Immature natural killer cell (primary cell): ENCODE measurements at regions not wholly inside any gene's neighbourhood (a gene's known extent, or its start where the extent isn't known, plus 50 kb on each side); places are given as distances from the start of the nearest gene placed in this dataset.

Experiments used
- DNase-seq, 3 donors: peaks; one replicate each; pipeline ENCODE4 v3.0.0; 2022; ENCODE audit warnings: mixed read lengths in 1 of 3
- H3K27ac Mint-ChIP-seq, 6 donors: one replicate each; pipeline ENCODE4 v1.8.0; 2020; ENCODE audit warnings: mixed read lengths in 6 of 6, mild to moderate bottlenecking in 5 of 6, inconsistent platforms in 4 of 6, moderate library complexity in 3 of 6
- H3K27me3 Mint-ChIP-seq, 3 donors: one replicate each; pipeline ENCODE4 v1.8.0; 2020 to 2021; ENCODE audit warnings: low read depth in 3 of 3, mild to moderate bottlenecking in 3 of 3, mixed read lengths in 3 of 3, moderate library complexity in 3 of 3, inconsistent platforms in 1 of 3
- H3K36me3 Mint-ChIP-seq, 3 donors: one replicate each; pipeline ENCODE4 v1.8.0; 2020; ENCODE audit warnings: mixed read lengths in 3 of 3, inconsistent platforms in 2 of 3, mild to moderate bottlenecking in 2 of 3
- H3K4me1 Mint-ChIP-seq, 2 donors: one replicate each; pipeline ENCODE4 v1.8.0; 2020; ENCODE audit warnings: inconsistent platforms in 2 of 2, mild to moderate bottlenecking in 2 of 2, mixed read lengths in 2 of 2, moderate library complexity in 1 of 2
- H3K4me3 Mint-ChIP-seq, 5 donors: one replicate each; pipeline ENCODE4 v1.8.0; 2020; ENCODE audit warnings: mild to moderate bottlenecking in 5 of 5, mixed read lengths in 5 of 5, inconsistent platforms in 3 of 5, moderate library complexity in 3 of 5
- H3K9me3 Mint-ChIP-seq, 6 donors: one replicate each; pipeline ENCODE4 v1.8.0; 2020; ENCODE audit warnings: mild to moderate bottlenecking in 6 of 6, mixed read lengths in 6 of 6, inconsistent platforms in 4 of 6, moderate library complexity in 3 of 6

DNA sequence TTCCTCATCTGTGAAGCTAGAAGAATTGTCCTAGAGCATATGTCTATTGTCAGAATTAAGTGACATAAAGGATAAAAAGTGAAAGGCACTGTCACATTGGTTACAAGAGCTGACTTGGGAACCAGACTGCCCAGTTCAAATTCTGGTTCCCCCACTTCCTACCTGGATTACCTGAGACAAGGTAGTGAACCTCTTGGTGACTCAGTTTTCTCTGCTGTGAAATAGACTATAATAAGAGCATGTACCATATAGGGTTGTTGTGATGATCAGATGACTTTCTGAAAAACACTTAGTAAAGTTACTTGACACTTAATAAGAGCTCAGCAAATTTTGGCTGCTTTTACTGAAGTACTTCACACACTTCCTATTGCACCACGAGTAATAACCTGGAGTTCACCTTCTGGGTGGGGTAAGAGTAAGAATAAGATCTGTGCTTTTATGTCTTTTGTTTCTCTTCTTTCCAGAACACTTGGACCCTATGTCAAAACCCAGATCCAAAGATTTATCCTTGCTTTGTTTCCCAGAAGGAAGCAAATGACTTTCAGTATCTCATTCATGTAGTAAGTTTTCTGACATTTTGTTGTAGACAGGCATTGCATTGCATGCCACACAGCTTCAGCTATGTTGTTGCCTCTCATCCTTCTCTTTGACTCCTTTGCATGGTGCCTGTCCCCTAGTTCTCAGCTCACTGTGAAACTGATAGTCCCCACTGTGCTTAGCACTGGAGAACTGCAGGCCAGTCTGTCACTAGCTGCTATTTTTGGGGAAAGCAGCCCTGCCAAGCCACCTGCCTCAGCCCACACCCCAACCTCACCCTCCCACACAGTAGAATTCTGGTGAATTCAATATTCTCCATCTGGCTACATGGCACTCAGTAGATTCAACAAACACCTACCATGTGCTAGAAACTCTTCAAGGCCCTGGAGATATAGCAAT, 121.8 kb upstream of the POU2AF2 start:
- peaks cover 2 to 3% (median 3%) of the 10 kb centered on the region in 3 donors for H3K27me3 Mint-ChIP-seq
- H3K36me3 Mint-ChIP-seq = no peaks in the 10 kb centered on the region
- H3K9me3 Mint-ChIP-seq = peaks cover 0 to 1% (median 0%) of the 10 kb centered on the region in 6 donors
- DNase-seq = no peak
- H3K4me3 Mint-ChIP-seq = no peak overlapping the region
- H3K27ac Mint-ChIP-seq = no peak overlapping the region
- no peaks in the 10 kb centered on the region for H3K4me1 Mint-ChIP-seq

DNA sequence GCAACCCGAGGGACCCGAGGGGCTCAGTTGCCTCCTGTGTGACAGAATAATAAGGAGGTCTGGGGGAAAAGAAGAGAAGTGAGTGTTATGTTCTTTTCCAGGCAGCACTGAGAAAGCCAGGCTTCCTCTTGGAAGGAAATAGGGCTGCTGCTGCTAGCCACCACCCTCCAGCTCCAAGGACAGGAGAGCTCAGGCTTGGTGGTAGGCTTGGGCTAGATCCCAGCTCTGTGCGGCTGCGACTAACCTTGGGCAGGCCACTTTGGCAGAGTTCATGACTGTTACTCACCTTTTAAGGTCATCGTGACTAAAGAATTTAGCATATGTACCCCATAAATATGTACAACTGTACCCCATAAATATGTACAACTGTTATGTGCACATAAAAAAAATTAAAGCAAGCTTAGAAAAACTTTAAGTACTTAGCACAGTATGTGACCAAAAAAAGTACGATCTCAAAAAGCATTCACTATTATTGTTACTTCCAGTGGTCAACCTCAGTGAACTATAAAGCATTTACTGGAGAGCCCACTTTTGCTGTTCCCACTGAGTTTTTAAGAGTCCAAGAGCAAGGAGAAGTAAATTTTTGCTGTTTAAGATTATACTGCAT, 124.7 kb upstream of the POU2AF2 start:
- H3K9me3 Mint-ChIP-seq = peaks cover 0 to 3% (median 0%) of the 10 kb centered on the region in 6 donors
- H3K4me1 Mint-ChIP-seq = no peaks in the 10 kb centered on the region
- H3K27ac Mint-ChIP-seq = no peak overlapping the region
- peaks cover 2 to 6% (median 3%) of the 10 kb centered on the region in 3 donors for H3K27me3 Mint-ChIP-seq
- no peak overlapping the region for H3K4me3 Mint-ChIP-seq
- no peak for DNase-seq
- no peaks in the 10 kb centered on the region for H3K36me3 Mint-ChIP-seq

DNA sequence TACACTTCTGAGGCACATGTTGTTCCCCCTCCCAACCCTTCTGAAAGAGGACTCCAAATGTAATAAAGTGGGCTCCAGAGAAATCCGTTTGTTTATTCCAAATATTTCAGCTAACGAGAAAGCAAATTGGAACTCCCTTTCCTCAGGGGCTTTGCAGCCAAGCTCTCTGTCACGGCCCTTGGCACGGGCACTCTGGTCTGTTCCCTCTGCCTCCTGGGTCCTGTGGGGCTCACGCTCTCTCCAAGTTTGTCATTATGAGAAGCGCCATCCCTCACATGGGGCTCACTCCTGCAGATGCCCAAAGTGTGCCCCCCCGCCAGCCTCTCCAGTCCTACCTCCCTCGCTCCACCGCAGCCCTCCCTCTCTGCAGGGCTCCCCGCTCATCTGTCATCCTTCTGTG, 125.4 kb upstream of the POU2AF2 start:
- no peak for DNase-seq
- Mint-ChIP-seq H3K9me3 (peaks cover 0 to 3% (median 0%) of the 10 kb centered on the region in 6 donors), H3K27me3 (peaks cover 2 to 4% (median 2%) of the 10 kb centered on the region in 3 donors), H3K27ac (no peak overlapping the region), H3K36me3 (no peaks in the 10 kb centered on the region), H3K4me1 (no peaks in the 10 kb centered on the region), H3K4me3 (no peak overlapping the region)

DNA sequence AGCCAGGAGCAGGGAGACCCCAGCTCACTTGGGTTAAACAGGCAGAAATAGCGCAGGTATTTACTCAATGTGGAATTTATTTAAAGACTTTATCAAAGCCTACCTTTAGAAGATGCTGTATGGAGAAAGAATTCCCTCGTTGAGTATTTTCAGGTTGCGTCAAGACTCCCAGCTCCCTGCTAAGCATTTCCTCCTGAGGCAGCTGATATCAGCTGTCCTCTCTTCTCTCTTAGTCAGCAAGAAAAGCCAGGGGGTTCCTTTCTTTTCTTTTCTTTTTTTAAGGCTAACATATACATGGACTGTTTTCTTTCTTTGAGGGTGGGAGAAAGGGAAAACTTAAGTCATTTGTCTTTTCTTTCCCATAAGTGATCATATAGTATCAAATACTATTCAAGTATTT, 125.8 kb upstream of the POU2AF2 start:
- Mint-ChIP-seq H3K36me3 (no peaks in the 10 kb centered on the region), H3K4me3 (no peak overlapping the region), H3K27ac (no peak overlapping the region), H3K27me3 (peaks cover 0 to 4% (median 2%) of the 10 kb centered on the region in 3 donors), H3K4me1 (no peaks in the 10 kb centered on the region), H3K9me3 (peaks cover 0 to 3% (median 0%) of the 10 kb centered on the region in 6 donors)
- no peak for DNase-seq

DNA sequence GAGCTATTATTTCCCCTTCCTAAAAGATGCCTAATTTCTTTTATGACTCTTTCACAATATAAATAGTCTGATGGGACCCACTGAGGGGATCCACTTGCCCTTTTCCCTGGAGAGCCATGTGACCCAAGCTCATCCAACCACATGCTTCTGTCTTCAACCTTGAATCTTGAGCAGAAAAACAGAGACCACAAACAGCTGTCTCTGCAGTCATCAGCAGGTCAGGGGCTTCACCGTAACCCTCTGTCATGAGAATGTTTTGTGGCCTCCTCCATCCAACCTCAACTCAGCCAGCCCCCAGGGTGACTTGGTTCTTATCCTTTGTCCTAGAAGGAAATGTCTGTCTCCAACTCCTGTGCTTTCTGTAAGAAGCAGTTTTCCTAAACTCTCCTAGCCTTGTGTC, 129.6 kb upstream of the POU2AF2 start:
- Mint-ChIP-seq H3K4me3 (no peak overlapping the region), H3K27ac (no peak overlapping the region), H3K9me3 (peaks cover 0 to 3% (median 0%) of the 10 kb centered on the region in 6 donors), H3K36me3 (no peaks in the 10 kb centered on the region), H3K4me1 (no peaks in the 10 kb centered on the region), H3K27me3 (peaks cover 0 to 4% (median 0%) of the 10 kb centered on the region in 3 donors)
- DNase-seq = no peak

DNA sequence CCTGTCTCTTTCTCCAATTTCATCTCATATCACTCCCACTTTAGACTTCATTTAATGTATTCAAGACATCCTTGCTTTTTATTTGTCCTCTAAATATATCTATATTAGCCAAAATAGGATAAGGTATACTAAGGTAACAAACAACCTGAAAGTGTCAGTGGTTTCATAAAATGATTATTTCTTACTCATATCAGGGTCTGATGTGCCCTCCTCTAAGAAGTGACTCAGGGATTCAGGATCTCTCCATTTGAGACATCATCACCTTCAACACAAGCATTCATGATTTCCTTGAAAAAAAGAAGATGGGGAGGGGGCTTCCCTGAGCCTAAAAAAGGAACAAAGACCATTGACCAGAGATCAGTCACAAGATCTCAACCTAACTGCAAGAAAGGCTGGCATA, 131.4 kb upstream of the POU2AF2 start:
- H3K27ac Mint-ChIP-seq = no peak overlapping the region
- H3K4me1 Mint-ChIP-seq = no peaks in the 10 kb centered on the region
- no peak overlapping the region for H3K4me3 Mint-ChIP-seq
- no peak for DNase-seq
- peaks cover 0 to 4% (median 0%) of the 10 kb centered on the region in 3 donors for H3K27me3 Mint-ChIP-seq
- H3K36me3 Mint-ChIP-seq = no peaks in the 10 kb centered on the region
- peaks cover 0 to 5% (median 0%) of the 10 kb centered on the region in 6 donors for H3K9me3 Mint-ChIP-seq

DNA sequence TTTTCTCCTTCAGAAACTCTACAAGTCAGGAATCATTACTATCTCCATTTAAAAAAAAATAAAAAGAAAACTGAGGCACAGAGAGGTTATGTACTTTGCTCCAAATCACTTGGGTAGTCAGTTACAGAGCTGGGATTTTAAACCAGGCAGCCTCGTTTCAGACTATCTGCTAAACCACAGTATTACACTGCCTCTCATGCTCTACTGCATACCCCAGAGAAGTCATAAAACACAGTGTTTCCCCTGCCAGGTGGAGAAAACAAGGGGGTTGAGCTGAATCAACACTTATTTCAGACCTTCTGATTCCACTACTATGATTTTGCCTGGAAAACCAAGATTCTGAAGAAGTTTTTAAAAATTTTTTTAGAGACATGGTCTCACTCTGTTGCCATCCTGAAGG, 132.9 kb upstream of the POU2AF2 start:
- no peak overlapping the region for H3K27ac Mint-ChIP-seq
- H3K9me3 Mint-ChIP-seq = peaks cover 0 to 4% (median 0%) of the 10 kb centered on the region in 6 donors
- no peaks in the 10 kb centered on the region for H3K4me1 Mint-ChIP-seq

DNA sequence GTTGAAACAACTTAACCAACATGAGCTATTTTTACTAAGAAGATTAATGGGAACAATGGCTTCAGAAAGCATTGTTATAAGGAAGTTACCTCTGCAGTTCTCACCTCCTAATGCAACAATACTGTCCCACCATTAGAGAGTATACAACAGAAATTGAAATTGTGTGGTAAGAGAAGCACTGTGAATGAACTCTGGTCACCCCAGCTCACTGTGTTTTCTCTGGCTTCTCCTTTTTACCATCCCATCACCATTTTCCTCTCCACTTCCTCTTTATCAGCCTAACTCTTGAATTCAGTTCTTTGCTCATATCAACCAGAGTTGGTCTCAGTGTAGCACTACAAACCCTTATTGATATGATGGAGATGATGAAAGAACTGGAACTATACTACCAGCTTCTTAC, 138.0 kb upstream of the POU2AF2 start:
- peaks cover 0 to 4% (median 0%) of the 10 kb centered on the region in 3 donors for H3K27me3 Mint-ChIP-seq
- no peak overlapping the region for H3K27ac Mint-ChIP-seq
- H3K4me3 Mint-ChIP-seq = no peak overlapping the region
- no peaks in the 10 kb centered on the region for H3K4me1 Mint-ChIP-seq
- no peaks in the 10 kb centered on the region for H3K36me3 Mint-ChIP-seq
- peaks cover 0 to 6% (median 0%) of the 10 kb centered on the region in 6 donors for H3K9me3 Mint-ChIP-seq
- no peak for DNase-seq

More for the DNA sequence above, 132.9 kb upstream of the POU2AF2 start:
- H3K4me3 Mint-ChIP-seq = no peak overlapping the region
- no peaks in the 10 kb centered on the region for H3K36me3 Mint-ChIP-seq
- H3K27me3 Mint-ChIP-seq = no peaks in the 10 kb centered on the region
- no peak for DNase-seq

DNA sequence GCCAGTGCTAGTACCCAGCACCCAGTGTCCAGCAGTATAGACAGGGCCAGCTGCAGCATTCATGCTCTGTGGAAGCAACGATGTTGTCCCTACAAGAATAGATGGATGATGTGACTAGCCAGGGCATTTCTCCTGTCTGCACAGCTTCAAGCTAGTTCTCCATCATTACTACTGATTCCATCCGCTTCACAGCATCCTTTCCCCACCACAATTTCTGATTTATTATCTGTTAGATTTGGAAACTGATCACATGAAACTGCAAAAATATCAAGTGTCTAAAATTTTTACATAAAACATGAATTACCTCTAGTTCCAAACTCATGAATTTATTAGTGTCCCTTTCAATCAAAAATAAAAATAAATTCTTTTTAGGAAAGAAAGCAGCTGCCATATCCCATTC, 138.9 kb upstream of the POU2AF2 start:
- Mint-ChIP-seq H3K9me3 (peaks cover 0 to 6% (median 0%) of the 10 kb centered on the region in 6 donors), H3K36me3 (no peaks in the 10 kb centered on the region), H3K4me3 (no peak overlapping the region), H3K4me1 (no peaks in the 10 kb centered on the region), H3K27ac (no peak overlapping the region), H3K27me3 (peaks cover 0 to 4% (median 0%) of the 10 kb centered on the region in 3 donors)
- DNase-seq = no peak

DNA sequence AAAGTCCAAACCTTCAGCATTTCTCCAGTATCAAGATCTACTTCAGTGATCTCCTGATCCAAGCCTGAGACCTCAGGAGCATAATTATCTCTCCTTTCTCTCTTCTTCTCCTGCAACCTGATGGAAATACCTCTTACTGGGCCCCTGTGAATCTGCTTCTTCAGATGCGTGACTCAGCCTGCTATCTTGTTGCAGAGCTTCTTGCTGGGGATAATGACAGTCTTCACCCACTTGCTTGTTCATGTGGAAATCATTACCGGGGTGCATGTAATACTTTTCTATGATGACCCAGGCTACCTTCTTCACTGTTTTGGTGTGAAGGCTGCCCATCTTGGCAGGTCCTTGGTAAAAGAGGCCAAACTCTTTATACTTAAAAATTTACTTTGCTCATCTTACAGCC, 140.0 kb upstream of the POU2AF2 start:
- Mint-ChIP-seq H3K9me3 (peaks cover 0 to 6% (median 0%) of the 10 kb centered on the region in 6 donors), H3K4me1 (no peaks in the 10 kb centered on the region), H3K4me3 (no peak overlapping the region), H3K36me3 (no peaks in the 10 kb centered on the region), H3K27me3 (peaks cover 0 to 4% (median 0%) of the 10 kb centered on the region in 3 donors), H3K27ac (no peak overlapping the region)
- DNase-seq = no peak

DNA sequence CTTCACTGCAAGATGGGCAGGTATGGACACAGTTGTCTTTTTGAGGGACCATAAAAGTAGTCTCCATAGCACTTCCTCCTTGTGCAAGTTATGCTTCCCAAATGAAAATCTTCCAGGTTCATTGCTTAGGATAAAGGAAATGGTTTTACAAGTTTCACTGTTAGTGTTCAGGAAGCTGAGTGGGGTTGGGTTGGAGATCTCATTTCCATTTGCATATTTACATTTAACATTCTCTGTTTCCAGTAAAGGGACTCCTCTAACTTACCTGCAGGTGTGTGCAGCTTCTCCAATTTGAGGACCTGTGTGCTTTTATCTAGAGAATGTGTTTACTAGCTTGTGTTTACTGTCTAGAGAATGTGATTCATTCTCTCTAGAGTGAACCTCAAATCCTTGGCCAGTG, 141.3 kb upstream of the POU2AF2 start:
- no peaks in the 10 kb centered on the region for H3K4me1 Mint-ChIP-seq
- H3K36me3 Mint-ChIP-seq = no peaks in the 10 kb centered on the region
- peaks cover 0 to 4% (median 0%) of the 10 kb centered on the region in 3 donors for H3K27me3 Mint-ChIP-seq
- H3K27ac Mint-ChIP-seq = no peak overlapping the region
- H3K4me3 Mint-ChIP-seq = no peak overlapping the region
- H3K9me3 Mint-ChIP-seq = peaks cover 0 to 5% (median 0%) of the 10 kb centered on the region in 6 donors
- no peak for DNase-seq

DNA sequence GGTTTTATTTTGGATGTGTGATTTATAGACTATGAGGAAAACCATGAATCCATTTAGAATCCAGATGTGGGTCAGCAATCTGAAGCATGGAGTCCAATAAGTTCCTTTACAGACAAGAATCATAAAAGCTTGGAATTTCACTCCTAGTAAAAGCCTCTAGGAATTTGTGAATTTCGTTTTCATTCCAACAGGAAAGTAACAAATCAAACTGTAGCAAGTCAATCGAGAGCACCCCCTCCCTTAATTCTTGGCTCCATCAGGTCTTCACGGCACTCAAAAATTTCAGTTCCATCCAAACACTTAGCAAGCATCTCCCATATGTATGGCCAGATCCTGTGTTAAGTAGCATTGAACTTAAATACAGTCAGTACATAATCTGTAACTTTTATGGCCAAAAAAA, 143.6 kb upstream of the POU2AF2 start:
- H3K9me3 Mint-ChIP-seq = peaks cover 0 to 2% (median 0%) of the 10 kb centered on the region in 6 donors
- H3K4me1 Mint-ChIP-seq = peaks cover 0 to 3% of the 10 kb centered on the region in 2 donors

DNA sequence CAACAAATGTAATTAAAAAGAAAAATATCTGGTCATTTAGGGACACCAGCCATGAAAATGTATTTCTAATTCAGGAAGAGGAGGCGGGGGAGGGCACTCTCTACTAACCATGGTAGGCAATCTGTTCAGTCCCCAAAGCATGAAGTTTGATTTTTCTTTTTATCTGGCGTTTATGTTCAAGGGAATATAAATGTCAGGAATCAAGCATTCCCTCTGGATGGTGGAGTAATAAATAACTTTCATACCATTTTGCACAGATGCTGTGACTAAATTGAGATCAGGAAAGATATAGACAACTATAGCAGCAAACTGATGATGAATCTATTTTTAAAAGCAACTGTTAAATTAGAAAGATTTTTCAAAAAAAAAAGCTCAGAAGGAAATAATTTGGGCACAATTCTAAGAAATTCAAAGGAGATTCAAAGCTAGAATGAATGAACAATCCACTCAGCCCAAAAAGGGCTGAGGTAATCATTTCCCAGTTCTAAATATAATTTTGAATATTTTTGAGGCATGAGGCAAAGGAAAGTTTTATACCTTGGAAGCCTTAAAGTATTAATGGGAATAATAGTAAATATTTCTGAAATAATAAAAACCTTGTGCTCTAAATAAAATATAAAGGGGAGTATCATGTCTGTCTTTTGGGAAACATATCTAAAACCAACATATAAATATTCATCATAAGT, 146.4 kb upstream of the POU2AF2 start:
- H3K9me3 Mint-ChIP-seq = peaks cover 0 to 2% (median 0%) of the 10 kb centered on the region in 6 donors
- no peak overlapping the region for H3K4me3 Mint-ChIP-seq
- no peak overlapping the region for H3K27ac Mint-ChIP-seq
- peaks cover 0 to 6% of the 10 kb centered on the region in 2 donors for H3K4me1 Mint-ChIP-seq
- H3K27me3 Mint-ChIP-seq = peaks cover 1 to 2% (median 2%) of the 10 kb centered on the region in 3 donors
- H3K36me3 Mint-ChIP-seq = no peaks in the 10 kb centered on the region
- no peak for DNase-seq

More for the DNA sequence above, 143.6 kb upstream of the POU2AF2 start:
- Mint-ChIP-seq H3K4me3 (no peak overlapping the region), H3K27me3 (peaks cover 0 to 4% (median 2%) of the 10 kb centered on the region in 3 donors), H3K27ac (no peak overlapping the region), H3K36me3 (no peaks in the 10 kb centered on the region)
- DNase-seq = no peak

DNA sequence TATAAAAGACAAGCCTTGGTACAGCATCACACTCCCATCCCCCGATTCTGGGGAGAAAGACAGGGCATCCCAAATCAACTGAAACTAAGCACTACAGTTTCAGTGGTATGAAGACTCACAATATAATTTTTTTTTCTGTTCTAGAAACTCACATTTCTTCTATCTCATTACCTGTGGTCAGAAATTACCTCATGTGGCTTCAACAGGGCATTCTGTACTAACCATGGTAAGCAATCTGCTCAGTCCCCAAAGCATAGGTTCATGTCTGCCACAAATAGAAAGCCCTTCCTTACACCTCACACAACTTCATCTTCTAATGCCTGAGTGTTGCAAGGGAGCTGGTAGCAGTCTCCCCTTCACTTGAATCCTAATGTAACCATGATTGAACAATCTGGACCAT, 147.4 kb upstream of the POU2AF2 start:
- DNase-seq = no peak
- no peaks in the 10 kb centered on the region for H3K36me3 Mint-ChIP-seq
- H3K4me3 Mint-ChIP-seq = no peak overlapping the region
- peaks cover 1 to 2% (median 2%) of the 10 kb centered on the region in 3 donors for H3K27me3 Mint-ChIP-seq
- peaks cover 0 to 6% of the 10 kb centered on the region in 2 donors for H3K4me1 Mint-ChIP-seq
- no peak overlapping the region for H3K27ac Mint-ChIP-seq
- H3K9me3 Mint-ChIP-seq = peaks cover 0 to 2% (median 0%) of the 10 kb centered on the region in 6 donors
